ENCODE measurements at regions not wholly inside any gene's neighbourhood (a gene's known extent, or its start where the extent isn't known, plus 50 kb on each side); places are given as distances from the start of the nearest gene placed in this dataset.

DNA sequence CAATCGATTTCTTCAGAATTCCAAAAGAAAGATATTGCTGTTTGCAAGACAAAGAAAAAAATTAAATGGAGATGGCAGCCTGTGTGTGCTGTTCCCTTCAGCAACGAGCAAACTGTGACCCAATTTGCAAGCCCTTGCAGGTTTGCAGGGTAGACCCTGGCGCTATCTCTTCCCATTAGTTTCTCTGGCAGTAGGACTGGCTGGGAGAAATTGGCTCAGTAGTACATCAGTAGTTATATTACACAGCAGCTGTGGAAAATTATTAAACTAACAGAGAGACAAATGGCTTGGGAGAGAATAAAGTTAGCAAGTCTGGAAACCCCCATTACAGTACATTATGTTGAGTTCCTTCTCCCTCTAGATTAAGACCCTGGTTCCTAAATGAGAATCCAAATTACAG, 116.4 kb upstream of the ITGB1 start:
- TF ChIP-seq, protein P1, sequence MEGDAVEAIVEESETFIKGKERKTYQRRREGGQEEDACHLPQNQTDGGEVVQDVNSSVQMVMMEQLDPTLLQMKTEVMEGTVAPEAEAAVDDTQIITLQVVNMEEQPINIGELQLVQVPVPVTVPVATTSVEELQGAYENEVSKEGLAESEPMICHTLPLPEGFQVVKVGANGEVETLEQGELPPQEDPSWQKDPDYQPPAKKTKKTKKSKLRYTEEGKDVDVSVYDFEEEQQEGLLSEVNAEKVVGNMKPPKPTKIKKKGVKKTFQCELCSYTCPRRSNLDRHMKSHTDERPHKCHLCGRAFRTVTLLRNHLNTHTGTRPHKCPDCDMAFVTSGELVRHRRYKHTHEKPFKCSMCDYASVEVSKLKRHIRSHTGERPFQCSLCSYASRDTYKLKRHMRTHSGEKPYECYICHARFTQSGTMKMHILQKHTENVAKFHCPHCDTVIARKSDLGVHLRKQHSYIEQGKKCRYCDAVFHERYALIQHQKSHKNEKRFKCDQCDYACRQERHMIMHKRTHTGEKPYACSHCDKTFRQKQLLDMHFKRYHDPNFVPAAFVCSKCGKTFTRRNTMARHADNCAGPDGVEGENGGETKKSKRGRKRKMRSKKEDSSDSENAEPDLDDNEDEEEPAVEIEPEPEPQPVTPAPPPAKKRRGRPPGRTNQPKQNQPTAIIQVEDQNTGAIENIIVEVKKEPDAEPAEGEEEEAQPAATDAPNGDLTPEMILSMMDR (optimal IDR thresholded peaks at IDR 0.05 in 1 of 3, IDR thresholded peaks at IDR 0.05 in 1 of 3, conservative IDR thresholded peaks at IDR 0.05 in 1 of 3; ENCODE audit: extremely low read depth in 1 of 3, insufficient read depth in 2 of 3, low read length in 3 of 3), result no peak
- TF ChIP-seq EZH2 (IDR thresholded peaks at IDR 0.05; ENCODE audit: low read length), result no peak
